ENCODE measurements at regions not wholly inside any gene's neighbourhood (a gene's known extent, or its start where the extent isn't known, plus 50 kb on each side); places are given as distances from the start of the nearest gene placed in this dataset.

DNA sequence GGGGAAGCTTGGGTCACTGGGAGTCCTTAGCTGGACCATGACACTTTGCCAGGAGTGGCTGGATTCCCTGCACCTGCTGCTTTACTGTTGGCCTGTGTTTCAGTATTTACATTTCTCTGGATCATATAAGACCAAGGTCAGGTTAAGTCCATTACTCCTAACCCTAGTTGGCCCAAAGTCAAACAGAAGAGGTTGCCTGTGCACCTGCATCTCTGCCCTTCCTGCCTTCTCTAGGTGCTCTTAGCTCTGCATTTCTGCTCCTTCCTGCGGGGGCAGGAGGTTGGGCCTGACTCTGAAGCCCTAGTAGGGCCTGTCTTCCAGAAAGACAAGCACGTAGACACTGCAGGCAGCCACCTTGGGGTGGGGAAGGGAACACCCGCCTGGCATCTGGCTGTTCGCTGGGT lies 124.3 kb downstream of the RPLP1 start:
- Histone ChIP-seq H3K4me1 (ENCODE audit: insufficient read depth) (no peaks in the 10 kb centered on the region), H3K4me3 (no peak overlapping the region), H3K36me3 (no peaks in the 10 kb centered on the region), H3K27me3 (no peaks in the 10 kb centered on the region), H3K9me3 (no peaks in the 10 kb centered on the region), H3K27ac (no peak overlapping the region)
- intact Hi-C loops (cut with DNase I): no loop called here
- TF ChIP-seq EP300 (IDR thresholded peaks at IDR 0.05) (no peak), POLR2A (IDR thresholded peaks at IDR 0.05) (no peak)
- TF ChIP-seq, protein P1, sequence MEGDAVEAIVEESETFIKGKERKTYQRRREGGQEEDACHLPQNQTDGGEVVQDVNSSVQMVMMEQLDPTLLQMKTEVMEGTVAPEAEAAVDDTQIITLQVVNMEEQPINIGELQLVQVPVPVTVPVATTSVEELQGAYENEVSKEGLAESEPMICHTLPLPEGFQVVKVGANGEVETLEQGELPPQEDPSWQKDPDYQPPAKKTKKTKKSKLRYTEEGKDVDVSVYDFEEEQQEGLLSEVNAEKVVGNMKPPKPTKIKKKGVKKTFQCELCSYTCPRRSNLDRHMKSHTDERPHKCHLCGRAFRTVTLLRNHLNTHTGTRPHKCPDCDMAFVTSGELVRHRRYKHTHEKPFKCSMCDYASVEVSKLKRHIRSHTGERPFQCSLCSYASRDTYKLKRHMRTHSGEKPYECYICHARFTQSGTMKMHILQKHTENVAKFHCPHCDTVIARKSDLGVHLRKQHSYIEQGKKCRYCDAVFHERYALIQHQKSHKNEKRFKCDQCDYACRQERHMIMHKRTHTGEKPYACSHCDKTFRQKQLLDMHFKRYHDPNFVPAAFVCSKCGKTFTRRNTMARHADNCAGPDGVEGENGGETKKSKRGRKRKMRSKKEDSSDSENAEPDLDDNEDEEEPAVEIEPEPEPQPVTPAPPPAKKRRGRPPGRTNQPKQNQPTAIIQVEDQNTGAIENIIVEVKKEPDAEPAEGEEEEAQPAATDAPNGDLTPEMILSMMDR (IDR thresholded peaks at IDR 0.05): no peak
- 91 to 94% (median 92%) methylated on average over 4 of the region's 4 CpGs for WGBS, 3 donors
- DNase-seq: no peak

DNA sequence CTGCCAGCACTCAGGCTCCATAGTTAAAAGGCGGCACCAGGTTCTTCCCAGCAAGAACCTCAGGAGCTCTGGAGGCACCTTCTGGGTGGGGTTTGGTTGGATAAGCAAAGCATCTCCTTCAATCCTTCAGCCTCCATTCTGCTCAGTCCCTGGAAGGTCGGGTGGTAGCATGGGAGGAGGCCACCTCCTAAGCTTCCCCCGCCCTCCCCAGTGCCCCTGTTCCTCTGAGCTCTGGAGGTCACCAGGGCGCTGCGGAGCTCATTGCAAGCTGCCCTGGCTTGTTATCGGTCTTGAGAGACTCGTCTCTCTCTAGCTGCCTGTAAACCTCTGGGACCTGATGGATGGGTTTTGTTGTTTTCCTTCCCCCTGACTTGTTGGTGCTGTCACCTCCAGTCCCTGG lies 124.8 kb downstream of the RPLP1 start:
- no peaks in the 10 kb centered on the region for H3K4me1 ChIP-seq (ENCODE audit: insufficient read depth)
- H3K4me3 ChIP-seq: no peak overlapping the region
- 86 to 88% (median 86%) methylated on average over 7 of the region's 7 CpGs for WGBS, 3 donors
- DNase-seq: no peak
- no peaks in the 10 kb centered on the region for H3K27me3 ChIP-seq
- no peak overlapping the region for H3K27ac ChIP-seq
- no peaks in the 10 kb centered on the region for H3K9me3 ChIP-seq
- intact Hi-C loops (cut with DNase I): no loop called here
- TF ChIP-seq EP300 (IDR thresholded peaks at IDR 0.05) (no peak), POLR2A (IDR thresholded peaks at IDR 0.05) (no peak)
- TF ChIP-seq, protein P1 (IDR thresholded peaks at IDR 0.05): no peak
- no peaks in the 10 kb centered on the region for H3K36me3 ChIP-seq

DNA sequence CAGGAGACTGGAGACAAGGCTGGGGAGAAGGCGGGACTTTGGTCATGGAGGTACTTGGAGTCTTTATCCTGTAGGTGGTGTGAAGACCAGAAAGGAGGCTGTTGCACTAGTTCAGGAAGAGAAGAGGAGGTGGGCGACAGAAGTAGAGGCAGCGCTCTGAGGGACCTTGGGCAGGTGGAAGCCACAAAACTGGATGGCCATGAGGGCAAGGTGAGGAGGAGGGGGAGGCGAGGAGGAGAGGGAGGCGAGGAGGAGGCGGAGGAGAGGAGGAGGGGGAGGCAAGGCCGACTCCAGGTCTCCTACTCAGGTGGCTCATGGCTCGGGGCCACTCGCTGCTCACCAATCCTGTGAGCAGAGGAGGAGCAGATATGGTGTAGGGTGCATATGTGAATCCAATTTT lies 125.6 kb downstream of the RPLP1 start:
- WGBS, 3 donors: 88 to 93% (median 90%) methylated on average over 9 of the region's 9 CpGs
- intact Hi-C loops (cut with DNase I): no loop called here
- no peaks in the 10 kb centered on the region for H3K9me3 ChIP-seq

DNA sequence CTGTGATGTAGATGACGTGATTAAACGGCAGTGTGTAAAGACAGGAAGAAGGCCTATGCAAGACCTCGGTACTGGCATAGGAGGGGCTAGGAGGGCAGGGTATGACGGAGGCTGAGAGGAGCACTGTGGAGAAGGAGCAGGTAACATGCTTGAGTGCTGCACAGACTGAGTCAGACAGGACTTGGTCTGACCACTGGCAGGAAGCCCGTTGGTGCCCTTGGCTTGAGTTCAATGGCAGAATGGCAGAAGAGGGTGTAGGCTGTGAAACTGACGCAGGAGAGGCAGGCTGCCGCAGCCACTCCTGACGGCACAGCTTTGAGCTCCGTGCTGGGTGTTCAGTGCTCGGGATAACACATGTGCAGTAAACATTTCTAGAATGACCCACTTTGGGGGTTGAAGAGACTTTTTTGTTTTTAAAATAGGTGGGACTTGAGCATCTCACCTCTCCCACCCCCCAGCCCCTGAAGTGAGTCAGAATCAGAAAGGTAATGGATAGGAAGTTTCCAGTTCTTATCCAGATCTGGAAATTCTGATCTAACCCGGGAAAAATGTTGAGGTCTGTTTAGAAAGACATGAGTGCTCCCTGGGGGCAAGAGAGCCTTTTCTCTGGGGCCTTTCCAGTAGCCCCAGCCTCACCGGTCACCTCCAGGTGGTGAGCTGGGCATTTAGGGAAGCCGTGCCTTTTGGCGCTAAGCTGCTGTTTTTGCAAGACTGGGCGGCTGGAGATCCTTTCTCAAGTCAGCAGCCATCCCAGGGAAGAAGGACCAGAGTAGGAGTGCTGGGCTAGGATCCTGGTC lies 126.4 kb downstream of the RPLP1 start:
- H3K27ac ChIP-seq: no peak overlapping the region
- no peaks in the 10 kb centered on the region for H3K9me3 ChIP-seq
- intact Hi-C loops (cut with DNase I): no loop called here
- 75 to 79% (median 78%) methylated on average over 15 of the region's 15 CpGs for WGBS, 3 donors
- H3K4me1 ChIP-seq (ENCODE audit: insufficient read depth): no peaks in the 10 kb centered on the region
- no peak overlapping the region for H3K4me3 ChIP-seq
- TF ChIP-seq, protein P1 (IDR thresholded peaks at IDR 0.05): no peak
- no peak for TF ChIP-seq POLR2A (IDR thresholded peaks at IDR 0.05)
- TF ChIP-seq EP300 (IDR thresholded peaks at IDR 0.05): no peak
- H3K27me3 ChIP-seq: no peaks in the 10 kb centered on the region
- H3K36me3 ChIP-seq: no peaks in the 10 kb centered on the region
- no peak for DNase-seq

More for the DNA sequence above, 125.6 kb downstream of the RPLP1 start:
- Histone ChIP-seq H3K27ac (no peak overlapping the region), H3K4me1 (ENCODE audit: insufficient read depth) (no peaks in the 10 kb centered on the region), H3K4me3 (no peak overlapping the region), H3K27me3 (no peaks in the 10 kb centered on the region), H3K36me3 (no peaks in the 10 kb centered on the region)
- TF ChIP-seq POLR2A (IDR thresholded peaks at IDR 0.05): no peak
- TF ChIP-seq EP300 (IDR thresholded peaks at IDR 0.05): no peak
- TF ChIP-seq, protein P1 (IDR thresholded peaks at IDR 0.05): no peak
- no peak for DNase-seq
